Choroid plexus epithelial cell (primary cell): ENCODE measurements at regions not wholly inside any gene's neighbourhood (a gene's known extent, or its start where the extent isn't known, plus 50 kb on each side); places are given as distances from the start of the nearest gene placed in this dataset.

ENCODE experiments used
- DNase-seq: peaks from one replicate; pipeline ENCODE4 v3.0.0-alpha.2; 2010; ENCODE audit warnings: low read depth
- H3K4me3 ChIP-seq: 2 replicates; pipeline ENCODE4 v1.5.1; 2011; ENCODE audit warnings: low read depth, mild to moderate bottlenecking, control low read depth, low read length, moderate library complexity
- TF ChIP-seq, protein P1 (sequence below): conservative IDR thresholded peaks from 2 replicates; pipeline ENCODE4 v1.5.1; 2011; ENCODE audit warnings: low read depth, mild to moderate bottlenecking, control low read depth, inconsistent platforms, low read length, moderate library complexity

GRCh38 chr4:152236519-152237056, 299.3 kb downstream of the FBXW7 start:
- H3K4me3 ChIP-seq = no peak overlapping the region
- DNase-seq = no peak
- TF ChIP-seq, protein P1, sequence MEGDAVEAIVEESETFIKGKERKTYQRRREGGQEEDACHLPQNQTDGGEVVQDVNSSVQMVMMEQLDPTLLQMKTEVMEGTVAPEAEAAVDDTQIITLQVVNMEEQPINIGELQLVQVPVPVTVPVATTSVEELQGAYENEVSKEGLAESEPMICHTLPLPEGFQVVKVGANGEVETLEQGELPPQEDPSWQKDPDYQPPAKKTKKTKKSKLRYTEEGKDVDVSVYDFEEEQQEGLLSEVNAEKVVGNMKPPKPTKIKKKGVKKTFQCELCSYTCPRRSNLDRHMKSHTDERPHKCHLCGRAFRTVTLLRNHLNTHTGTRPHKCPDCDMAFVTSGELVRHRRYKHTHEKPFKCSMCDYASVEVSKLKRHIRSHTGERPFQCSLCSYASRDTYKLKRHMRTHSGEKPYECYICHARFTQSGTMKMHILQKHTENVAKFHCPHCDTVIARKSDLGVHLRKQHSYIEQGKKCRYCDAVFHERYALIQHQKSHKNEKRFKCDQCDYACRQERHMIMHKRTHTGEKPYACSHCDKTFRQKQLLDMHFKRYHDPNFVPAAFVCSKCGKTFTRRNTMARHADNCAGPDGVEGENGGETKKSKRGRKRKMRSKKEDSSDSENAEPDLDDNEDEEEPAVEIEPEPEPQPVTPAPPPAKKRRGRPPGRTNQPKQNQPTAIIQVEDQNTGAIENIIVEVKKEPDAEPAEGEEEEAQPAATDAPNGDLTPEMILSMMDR = no peak

DNA sequence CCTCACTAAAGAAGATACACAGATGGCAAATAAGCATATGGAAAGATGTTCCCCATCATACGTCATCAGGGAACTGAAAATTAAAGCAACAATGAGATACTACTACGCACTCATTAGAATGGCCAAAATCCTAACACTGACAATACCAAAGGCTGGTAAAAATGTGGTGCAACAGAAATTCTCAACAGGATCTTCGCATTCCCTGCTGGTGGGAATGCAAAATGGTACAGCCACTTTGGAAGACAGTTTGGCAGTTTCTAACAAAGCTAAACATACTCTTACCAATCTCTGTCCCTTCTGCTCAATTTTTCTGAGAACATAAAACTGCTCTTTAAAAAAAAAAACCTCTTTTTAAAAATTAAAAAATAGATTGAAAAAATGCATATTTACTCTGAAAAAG, 300.2 kb downstream of the FBXW7 start:
- no peak for DNase-seq
- no peak overlapping the region for H3K4me3 ChIP-seq
- TF ChIP-seq, protein P1 = no peak

GRCh38 chr4:152234571-152234970, 301.3 kb downstream of the FBXW7 start:
- H3K4me3 ChIP-seq = no peak overlapping the region
- no peak for DNase-seq
- TF ChIP-seq, protein P1 = no peak

DNA sequence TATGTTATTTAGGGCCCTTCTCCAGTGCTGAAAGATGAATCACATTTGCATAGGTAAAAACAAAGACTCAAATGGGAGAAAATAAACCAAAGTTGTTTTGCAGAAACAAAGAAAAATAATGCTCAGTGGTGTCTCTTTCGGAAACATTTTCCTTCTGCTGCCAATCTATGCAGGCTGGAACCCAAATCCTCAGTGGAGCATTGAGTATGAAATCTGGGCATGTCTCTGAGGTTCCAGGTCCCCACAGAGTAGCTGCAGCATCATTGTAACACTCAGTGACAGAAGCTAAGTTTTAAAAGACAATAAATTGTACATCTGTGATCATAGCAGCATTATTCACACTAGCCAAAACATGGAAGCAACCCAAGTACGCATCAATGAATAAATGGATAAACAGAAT, 303.6 kb downstream of the FBXW7 start:
- TF ChIP-seq, protein P1 = no peak
- no peak for DNase-seq
- H3K4me3 ChIP-seq = no peak overlapping the region

GRCh38 chr4:152229782-152230289, 306.1 kb downstream of the FBXW7 start:
- no peak for DNase-seq
- TF ChIP-seq, protein P1 = no peak
- H3K4me3 ChIP-seq = no peak overlapping the region

DNA sequence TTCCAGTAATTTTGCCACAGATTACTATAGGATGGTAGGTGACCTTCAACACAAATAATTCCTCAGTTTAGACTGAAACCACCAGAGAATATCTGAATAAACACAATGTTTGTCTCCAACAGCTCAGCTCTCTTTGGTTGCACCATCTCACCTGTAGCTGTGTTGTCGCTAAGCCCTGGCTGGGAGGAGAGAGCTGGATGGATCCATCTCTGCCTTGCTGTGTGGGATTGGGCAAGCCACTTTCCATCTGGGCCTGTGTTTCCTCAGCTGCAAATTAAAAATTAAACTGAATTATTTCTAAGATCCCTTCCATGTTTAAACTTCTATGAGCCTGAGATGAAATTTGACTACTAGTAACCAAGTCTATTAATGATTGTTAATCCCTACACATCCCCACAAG, 310.2 kb downstream of the FBXW7 start:
- no peak overlapping the region for H3K4me3 ChIP-seq
- TF ChIP-seq, protein P1 = no peak
- DNase-seq = no peak

DNA sequence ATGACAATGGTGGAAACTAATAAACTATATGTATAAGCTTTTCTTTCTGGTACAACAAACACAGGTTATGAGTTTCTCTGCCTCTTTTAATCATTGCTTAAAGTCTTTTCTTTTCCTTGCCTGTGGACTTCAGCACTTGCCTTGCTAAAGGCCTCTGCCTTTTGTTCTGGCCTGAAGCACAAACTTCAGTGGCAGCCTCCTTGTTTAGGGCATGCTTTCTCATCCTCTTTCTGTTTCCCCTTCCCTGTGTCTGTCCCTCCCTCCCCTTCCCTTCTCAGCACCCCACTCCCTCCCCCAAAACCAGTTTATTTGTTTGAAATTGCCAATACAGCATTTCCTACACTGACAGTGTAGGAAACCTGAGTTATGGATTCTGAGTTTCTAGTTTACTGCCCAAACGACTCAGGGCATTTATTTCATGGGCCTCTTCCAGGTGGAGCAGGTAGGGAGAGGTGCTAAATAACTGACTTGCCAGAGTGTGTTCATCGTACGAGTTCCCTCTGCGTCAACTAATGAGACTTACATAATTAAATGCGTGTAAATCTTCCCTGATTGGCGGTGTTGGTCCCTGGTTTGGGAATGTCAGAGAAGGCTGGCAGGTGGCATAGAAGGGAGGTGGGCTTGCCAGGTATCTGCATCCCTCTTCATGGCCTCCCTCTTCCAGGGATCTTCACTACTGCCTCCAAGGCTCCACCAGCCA, 311.0 kb downstream of the FBXW7 start:
- TF ChIP-seq, protein P1 = no peak
- DNase-seq = no peak
- H3K4me3 ChIP-seq = no peak overlapping the region
